ENCODE measurements at regions not wholly inside any gene's neighbourhood (a gene's known extent, or its start where the extent isn't known, plus 50 kb on each side); places are given as distances from the start of the nearest gene placed in this dataset.

GRCh38 chr13:22092791-22093560 is 422.1 kb downstream of the FGF9 start:
- TF ChIP-seq, protein P1, sequence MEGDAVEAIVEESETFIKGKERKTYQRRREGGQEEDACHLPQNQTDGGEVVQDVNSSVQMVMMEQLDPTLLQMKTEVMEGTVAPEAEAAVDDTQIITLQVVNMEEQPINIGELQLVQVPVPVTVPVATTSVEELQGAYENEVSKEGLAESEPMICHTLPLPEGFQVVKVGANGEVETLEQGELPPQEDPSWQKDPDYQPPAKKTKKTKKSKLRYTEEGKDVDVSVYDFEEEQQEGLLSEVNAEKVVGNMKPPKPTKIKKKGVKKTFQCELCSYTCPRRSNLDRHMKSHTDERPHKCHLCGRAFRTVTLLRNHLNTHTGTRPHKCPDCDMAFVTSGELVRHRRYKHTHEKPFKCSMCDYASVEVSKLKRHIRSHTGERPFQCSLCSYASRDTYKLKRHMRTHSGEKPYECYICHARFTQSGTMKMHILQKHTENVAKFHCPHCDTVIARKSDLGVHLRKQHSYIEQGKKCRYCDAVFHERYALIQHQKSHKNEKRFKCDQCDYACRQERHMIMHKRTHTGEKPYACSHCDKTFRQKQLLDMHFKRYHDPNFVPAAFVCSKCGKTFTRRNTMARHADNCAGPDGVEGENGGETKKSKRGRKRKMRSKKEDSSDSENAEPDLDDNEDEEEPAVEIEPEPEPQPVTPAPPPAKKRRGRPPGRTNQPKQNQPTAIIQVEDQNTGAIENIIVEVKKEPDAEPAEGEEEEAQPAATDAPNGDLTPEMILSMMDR (IDR thresholded peaks at IDR 0.05), result no peak
- no peak for TF ChIP-seq POLR2A (IDR thresholded peaks at IDR 0.05)

GRCh38 chr13:22095794-22096193 is 424.9 kb downstream of the FGF9 start:
- Histone ChIP-seq H3K27ac (no peak overlapping the region), H3K27me3 (no peaks in the 10 kb centered on the region), H3K4me3 (no peak overlapping the region), H3K9me3 (peaks cover 0 to 6% (median 0%) of the 10 kb centered on the region in 12 donors), H3K4me1 (no peaks in the 10 kb centered on the region), H3K36me3 (no peaks in the 10 kb centered on the region)
- no peak for TF ChIP-seq POLR2A (IDR thresholded peaks at IDR 0.05)
- TF ChIP-seq, protein P1 (IDR thresholded peaks at IDR 0.05), result no peak
- ATAC-seq, result no peak
- DNase-seq, result no peak
- WGBS, 4 donors, result 77 to 86% (median 79%) methylated on average over 3 of the region's 3 CpGs
- intact Hi-C loops (cut with DNase I), result no loop called here

More at GRCh38 chr13:22092791-22093560, 422.1 kb downstream of the FGF9 start:
- Histone ChIP-seq H3K4me3 (no peak overlapping the region), H3K36me3 (no peaks in the 10 kb centered on the region), H3K27ac (no peak overlapping the region), H3K9me3 (peaks cover 0 to 6% (median 0%) of the 10 kb centered on the region in 12 donors), H3K27me3 (no peaks in the 10 kb centered on the region), H3K4me1 (no peaks in the 10 kb centered on the region)
- DNase-seq (no peak), ATAC-seq (no peak)
- intact Hi-C loops (cut with DNase I), result no loop called here
- 81 to 87% (median 85%) methylated on average over 5 of the region's 5 CpGs for WGBS, 4 donors

DNA sequence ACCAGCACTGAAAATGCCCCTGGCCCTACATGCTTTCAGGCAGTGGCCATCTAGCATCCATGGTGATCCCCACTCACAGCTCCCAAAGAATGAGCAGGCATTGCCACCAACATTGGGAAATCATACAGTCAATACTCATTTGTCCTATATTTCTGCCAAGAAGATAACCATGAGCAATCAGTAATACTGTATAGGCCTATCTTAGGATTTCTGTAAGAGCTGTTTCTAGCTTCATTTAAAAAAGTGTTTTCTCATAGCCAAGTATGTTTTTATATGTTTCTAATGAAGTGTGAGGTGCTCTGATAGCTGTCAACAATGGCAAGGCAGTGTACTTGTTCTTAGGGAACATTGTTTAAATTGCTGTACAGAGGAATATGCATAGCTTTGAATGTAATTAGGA is 428.7 kb downstream of the FGF9 start:
- no peak overlapping the region for H3K4me3 ChIP-seq
- ATAC-seq, result no peak

GRCh38 chr13:22102271-22102670 is 431.4 kb downstream of the FGF9 start:
- TF ChIP-seq POLR2A (IDR thresholded peaks at IDR 0.05), result no peak
- TF ChIP-seq, protein P1 (IDR thresholded peaks at IDR 0.05), result peak in 3 of 12 donors; percentile 15 to 17 (median 15)
- DNase-seq, result no peak
- intact Hi-C loops (cut with DNase I), result no loop called here
- H3K27ac ChIP-seq, result no peak overlapping the region
- H3K4me1 ChIP-seq, result no peaks in the 10 kb centered on the region
- H3K9me3 ChIP-seq, result peaks cover 0 to 5% (median 0%) of the 10 kb centered on the region in 12 donors
- H3K27me3 ChIP-seq, result no peaks in the 10 kb centered on the region
- H3K4me3 ChIP-seq, result no peak overlapping the region
- ATAC-seq, result no peak
- H3K36me3 ChIP-seq, result no peaks in the 10 kb centered on the region
- 69 to 83% (median 71%) methylated on average over 1 of the region's 1 CpG for whole genome bisulfite sequencing, 4 donors

More for the DNA sequence above, 428.7 kb downstream of the FGF9 start:
- Histone ChIP-seq H3K27ac (no peak overlapping the region), H3K36me3 (no peaks in the 10 kb centered on the region), H3K4me1 (no peaks in the 10 kb centered on the region), H3K9me3 (peaks cover 0 to 6% (median 0%) of the 10 kb centered on the region in 12 donors), H3K27me3 (no peaks in the 10 kb centered on the region)
- intact Hi-C loops (cut with DNase I), result no loop called here
- TF ChIP-seq, protein P1 (IDR thresholded peaks at IDR 0.05), result no peak
- TF ChIP-seq POLR2A (IDR thresholded peaks at IDR 0.05), result no peak
- no peak for DNase-seq
